Activated T-cell treated with anti-CD3 and anti-CD28 coated beads, Interleukin-2, amount 50 U/mL, for 24 hours (primary cell): ENCODE measurements at regions not wholly inside any gene's neighbourhood (a gene's known extent, or its start where the extent isn't known, plus 50 kb on each side); places are given as distances from the start of the nearest gene placed in this dataset.
"Not testable (repeated sequence)": the region's sequence is repeated elsewhere in the genome, so short reads cannot be mapped to it uniquely, and the experiment has no call there.

Experiments
- DNase-seq: peaks from one replicate; pipeline ENCODE4 v3.0.0-alpha.2; 2020
- H3K27ac Mint-ChIP-seq: 2 replicates; pipeline ENCODE4 v1.8.0; 2020; ENCODE audit warnings: mild to moderate bottlenecking, mixed read lengths
- H3K27me3 Mint-ChIP-seq: 2 replicates; pipeline ENCODE4 v1.8.0; 2020; ENCODE audit warnings: mixed read lengths
- H3K36me3 Mint-ChIP-seq: 2 replicates; pipeline ENCODE4 v1.8.0; 2020; ENCODE audit warnings: low read depth, mixed read lengths
- H3K4me1 Mint-ChIP-seq: 2 replicates; pipeline ENCODE4 v1.8.0; 2020; ENCODE audit warnings: low read depth, mixed read lengths
- H3K4me3 Mint-ChIP-seq: 2 replicates; pipeline ENCODE4 v1.8.0; 2020; ENCODE audit warnings: mild to moderate bottlenecking, moderate library complexity, mixed read lengths
- H3K9me3 Mint-ChIP-seq: 2 replicates; pipeline ENCODE4 v1.8.0; 2020; ENCODE audit warnings: mixed read lengths

GRCh38 chr1:95604771-95605170 is 370.8 kb downstream of the RWDD3 start:
- no peaks in the 10 kb centered on the region for H3K36me3 Mint-ChIP-seq
- no peak overlapping the region for H3K4me3 Mint-ChIP-seq
- peaks cover 18% of the 10 kb centered on the region for H3K9me3 Mint-ChIP-seq
- no peaks in the 10 kb centered on the region for H3K4me1 Mint-ChIP-seq
- H3K27ac Mint-ChIP-seq = no peak overlapping the region
- H3K27me3 Mint-ChIP-seq = no peaks in the 10 kb centered on the region
- DNase-seq = no peak

GRCh38 chr1:95614197-95614596 is 380.2 kb downstream of the RWDD3 start:
- DNase-seq = no peak
- Mint-ChIP-seq H3K9me3 (peaks cover 6% of the 10 kb centered on the region), H3K4me1 (no peaks in the 10 kb centered on the region), H3K27me3 (no peaks in the 10 kb centered on the region), H3K4me3 (no peak overlapping the region), H3K27ac (no peak overlapping the region), H3K36me3 (no peaks in the 10 kb centered on the region)

- DNase-seq = no peak
- Mint-ChIP-seq H3K4me1 (no peaks in the 10 kb centered on the region), H3K27me3 (no peaks in the 10 kb centered on the region), H3K27ac (no peak overlapping the region), H3K36me3 (no peaks in the 10 kb centered on the region), H3K9me3 (peaks cover 6% of the 10 kb centered on the region), H3K4me3 (no peak overlapping the region)
Observed at GRCh38 chr1:95615421-95615820, 381.4 kb downstream of the RWDD3 start.

- Mint-ChIP-seq H3K27ac (no peak overlapping the region), H3K27me3 (no peaks in the 10 kb centered on the region), H3K9me3 (no peaks in the 10 kb centered on the region), H3K4me3 (no peak overlapping the region), H3K4me1 (no peaks in the 10 kb centered on the region), H3K36me3 (no peaks in the 10 kb centered on the region)
- no peak for DNase-seq
Observed at GRCh38 chr1:95620076-95620475, 386.1 kb downstream of the RWDD3 start.

- Mint-ChIP-seq H3K27me3 (no peaks in the 10 kb centered on the region), H3K9me3 (peaks cover 4% of the 10 kb centered on the region), H3K4me3 (no peak overlapping the region), H3K27ac (no peak overlapping the region), H3K4me1 (no peaks in the 10 kb centered on the region), H3K36me3 (no peaks in the 10 kb centered on the region)
- DNase-seq = no peak
Observed at GRCh38 chr1:95622609-95623008, 388.6 kb downstream of the RWDD3 start.

GRCh38 chr1:95625224-95625623 is 391.2 kb downstream of the RWDD3 start:
- no peak for DNase-seq
- Mint-ChIP-seq H3K9me3 (peaks cover 10% of the 10 kb centered on the region), H3K4me1 (no peaks in the 10 kb centered on the region), H3K27ac (no peak overlapping the region), H3K27me3 (no peaks in the 10 kb centered on the region), H3K4me3 (no peak overlapping the region), H3K36me3 (no peaks in the 10 kb centered on the region)

- no peaks in the 10 kb centered on the region for H3K36me3 Mint-ChIP-seq
Observed at GRCh38 chr1:95627244-95627643, 393.2 kb downstream of the RWDD3 start.

GRCh38 chr1:95631695-95632094 is 397.7 kb downstream of the RWDD3 start:
- H3K36me3 Mint-ChIP-seq = no peaks in the 10 kb centered on the region
- no peak for DNase-seq

More at GRCh38 chr1:95627244-95627643, 393.2 kb downstream of the RWDD3 start:
- H3K27ac Mint-ChIP-seq = no peak overlapping the region
- no peaks in the 10 kb centered on the region for H3K4me1 Mint-ChIP-seq
- no peak for DNase-seq
- H3K27me3 Mint-ChIP-seq = no peaks in the 10 kb centered on the region
- peaks cover 10% of the 10 kb centered on the region for H3K9me3 Mint-ChIP-seq
- H3K4me3 Mint-ChIP-seq = no peak overlapping the region

GRCh38 chr1:95635811-95636210 is 401.8 kb downstream of the RWDD3 start:
- no peak for DNase-seq
- Mint-ChIP-seq H3K4me1 (no peaks in the 10 kb centered on the region), H3K27ac (no peak overlapping the region), H3K9me3 (peaks cover 2% of the 10 kb centered on the region), H3K27me3 (no peaks in the 10 kb centered on the region), H3K4me3 (no peak overlapping the region), H3K36me3 (no peaks in the 10 kb centered on the region)

More at GRCh38 chr1:95631695-95632094, 397.7 kb downstream of the RWDD3 start:
- Mint-ChIP-seq H3K9me3 (peaks cover 10% of the 10 kb centered on the region), H3K27ac (no peak overlapping the region), H3K4me1 (no peaks in the 10 kb centered on the region), H3K4me3 (no peak overlapping the region), H3K27me3 (no peaks in the 10 kb centered on the region)

GRCh38 chr1:95636897-95637296 is 402.9 kb downstream of the RWDD3 start:
- Mint-ChIP-seq H3K4me1 (no peaks in the 10 kb centered on the region), H3K27ac (no peak overlapping the region), H3K9me3 (peaks cover 2% of the 10 kb centered on the region), H3K4me3 (no peak overlapping the region), H3K27me3 (no peaks in the 10 kb centered on the region), H3K36me3 (no peaks in the 10 kb centered on the region)
- DNase-seq = no peak

- no peak for DNase-seq
- Mint-ChIP-seq H3K4me3 (no peak overlapping the region), H3K27me3 (no peaks in the 10 kb centered on the region), H3K4me1 (no peaks in the 10 kb centered on the region), H3K27ac (no peak overlapping the region), H3K36me3 (no peaks in the 10 kb centered on the region), H3K9me3 (peaks cover 2% of the 10 kb centered on the region)
Observed at GRCh38 chr1:95640746-95641145, 406.7 kb downstream of the RWDD3 start.

GRCh38 chr1:95641386-95641785 is 407.4 kb downstream of the RWDD3 start:
- peaks cover 2% of the 10 kb centered on the region for H3K9me3 Mint-ChIP-seq
- H3K4me1 Mint-ChIP-seq = no peaks in the 10 kb centered on the region
- no peaks in the 10 kb centered on the region for H3K36me3 Mint-ChIP-seq
- H3K4me3 Mint-ChIP-seq = no peak overlapping the region
- H3K27ac Mint-ChIP-seq = no peak overlapping the region
- no peak for DNase-seq
- H3K27me3 Mint-ChIP-seq = no peaks in the 10 kb centered on the region

- Mint-ChIP-seq H3K4me3 (no peak overlapping the region), H3K27ac (no peak overlapping the region), H3K4me1 (no peaks in the 10 kb centered on the region), H3K9me3 (peaks cover 5% of the 10 kb centered on the region), H3K36me3 (no peaks in the 10 kb centered on the region), H3K27me3 (no peaks in the 10 kb centered on the region)
- no peak for DNase-seq
Observed at GRCh38 chr1:95642035-95642434, 408.0 kb downstream of the RWDD3 start.

- no peaks in the 10 kb centered on the region for H3K36me3 Mint-ChIP-seq
- no peaks in the 10 kb centered on the region for H3K27me3 Mint-ChIP-seq
- H3K4me3 Mint-ChIP-seq = no peak overlapping the region
- peaks cover 5% of the 10 kb centered on the region for H3K9me3 Mint-ChIP-seq
- no peaks in the 10 kb centered on the region for H3K4me1 Mint-ChIP-seq
- no peak for DNase-seq
- H3K27ac Mint-ChIP-seq = no peak overlapping the region
Observed at GRCh38 chr1:95643071-95643470, 409.1 kb downstream of the RWDD3 start.

GRCh38 chr1:95645126-95645525 is 411.1 kb downstream of the RWDD3 start:
- not testable (repeated sequence) for H3K36me3 Mint-ChIP-seq

GRCh38 chr1:95650631-95651030 is 416.6 kb downstream of the RWDD3 start:
- Mint-ChIP-seq H3K27ac (no peak overlapping the region), H3K36me3 (no peaks in the 10 kb centered on the region), H3K4me3 (no peak overlapping the region), H3K9me3 (peaks cover 4% of the 10 kb centered on the region), H3K4me1 (no peaks in the 10 kb centered on the region), H3K27me3 (no peaks in the 10 kb centered on the region)
- DNase-seq = no peak

More at GRCh38 chr1:95645126-95645525, 411.1 kb downstream of the RWDD3 start:
- not testable (repeated sequence) for H3K27ac Mint-ChIP-seq, H3K4me3 Mint-ChIP-seq, DNase-seq, H3K9me3 Mint-ChIP-seq, H3K27me3 Mint-ChIP-seq, H3K4me1 Mint-ChIP-seq
